Smooth muscle cell (in vitro differentiated cells): ENCODE measurements at regions not wholly inside any gene's neighbourhood (a gene's known extent, or its start where the extent isn't known, plus 50 kb on each side); places are given as distances from the start of the nearest gene placed in this dataset.

Experiments used
- DNase-seq: peaks from one replicate; lab custom pipeline; 2025; ENCODE audit not compliant: unreplicated experiment; lab: John Stamatoyannopoulos, UW
- H2AFZ ChIP-seq: fragments of 200-600 bp; sonication (generic); 2 replicates; pipeline ENCODE4 v1.6.0; 2016; ENCODE audit warnings: antibody characterized with exemption, low read depth, mild to moderate bottlenecking
- H3F3A ChIP-seq: fragments of 200-600 bp; sonication (generic); 2 replicates; pipeline ENCODE4 v1.6.0; 2017; ENCODE audit warnings: antibody characterized with exemption, low read depth
- H3K27ac ChIP-seq: fragments of 200-600 bp; sonication (generic); 2 replicates; pipeline ENCODE4 v1.5.1; 2016; ENCODE audit warnings: low read depth, mild to moderate bottlenecking
- H3K27me3 ChIP-seq: fragments of 200-600 bp; sonication (generic); 2 replicates; pipeline ENCODE4 v1.6.1; 2016; ENCODE audit warnings: low read depth, mild to moderate bottlenecking
- H3K36me3 ChIP-seq: fragments of 200-600 bp; sonication (generic); 2 replicates; pipeline ENCODE4 v1.5.1; 2016; ENCODE audit warnings: low read depth
- H3K4me1 ChIP-seq: fragments of 200-600 bp; sonication (generic); 2 replicates; pipeline ENCODE4 v1.5.1; 2016; ENCODE audit warnings: low read depth
- H3K4me2 ChIP-seq: fragments of 200-600 bp; sonication (generic); 2 replicates; pipeline ENCODE4 v1.6.0; 2016; ENCODE audit warnings: mild to moderate bottlenecking
- H3K4me3 ChIP-seq: fragments of 200-600 bp; sonication (generic); 2 replicates; pipeline ENCODE4 v1.5.1; 2016; ENCODE audit warnings: mild to moderate bottlenecking
- H3K79me2 ChIP-seq: fragments of 200-600 bp; sonication (generic); 2 replicates; pipeline ENCODE4 v1.6.0; 2016; ENCODE audit warnings: low read depth, mild to moderate bottlenecking
- H3K9ac ChIP-seq: fragments of 200-600 bp; sonication (generic); 2 replicates; pipeline ENCODE4 v1.6.0; 2016; ENCODE audit warnings: low read depth
- H3K9me3 ChIP-seq: fragments of 200-600 bp; sonication (generic); replicated peaks from 2 replicates; pipeline ENCODE4 v1.5.1; 2016; ENCODE audit warnings: low read depth
- H4K20me1 ChIP-seq: fragments of 200-600 bp; sonication (generic); 2 replicates; pipeline ENCODE4 v1.6.0; 2016; ENCODE audit warnings: low read depth
- WGBS: methylation state at CpG from one replicate; pipeline ENCODE4 v1.1.7; 2016; ENCODE audit warnings: low lambda C conversion rate; 5-methylcytosine and 5-hydroxymethylcytosine counted together
- TF ChIP-seq, protein P1 (sequence below): fragments of 200-600 bp; sonication (generic); IDR thresholded peaks from 2 replicates; pipeline ENCODE4 v1.5.1; 2017; ENCODE audit warnings: borderline replicate concordance, mild to moderate bottlenecking, antibody characterized with exemption; ENCODE audit not compliant: insufficient read depth, poor library complexity, severe bottlenecking

- TF ChIP-seq, protein P1, sequence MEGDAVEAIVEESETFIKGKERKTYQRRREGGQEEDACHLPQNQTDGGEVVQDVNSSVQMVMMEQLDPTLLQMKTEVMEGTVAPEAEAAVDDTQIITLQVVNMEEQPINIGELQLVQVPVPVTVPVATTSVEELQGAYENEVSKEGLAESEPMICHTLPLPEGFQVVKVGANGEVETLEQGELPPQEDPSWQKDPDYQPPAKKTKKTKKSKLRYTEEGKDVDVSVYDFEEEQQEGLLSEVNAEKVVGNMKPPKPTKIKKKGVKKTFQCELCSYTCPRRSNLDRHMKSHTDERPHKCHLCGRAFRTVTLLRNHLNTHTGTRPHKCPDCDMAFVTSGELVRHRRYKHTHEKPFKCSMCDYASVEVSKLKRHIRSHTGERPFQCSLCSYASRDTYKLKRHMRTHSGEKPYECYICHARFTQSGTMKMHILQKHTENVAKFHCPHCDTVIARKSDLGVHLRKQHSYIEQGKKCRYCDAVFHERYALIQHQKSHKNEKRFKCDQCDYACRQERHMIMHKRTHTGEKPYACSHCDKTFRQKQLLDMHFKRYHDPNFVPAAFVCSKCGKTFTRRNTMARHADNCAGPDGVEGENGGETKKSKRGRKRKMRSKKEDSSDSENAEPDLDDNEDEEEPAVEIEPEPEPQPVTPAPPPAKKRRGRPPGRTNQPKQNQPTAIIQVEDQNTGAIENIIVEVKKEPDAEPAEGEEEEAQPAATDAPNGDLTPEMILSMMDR = no peak
- Histone ChIP-seq H3K4me1 (peaks cover 9% of the 10 kb centered on the region), H2AFZ (no peak overlapping the region), H3F3A (peaks cover 17% of the 10 kb centered on the region), H3K36me3 (no peaks in the 10 kb centered on the region), H3K9me3 (no peaks in the 10 kb centered on the region), H3K9ac (no peak overlapping the region), H3K4me3 (no peak overlapping the region), H3K4me2 (peak overlapping the region; percentile 57), H3K27ac (peak overlapping the region; percentile 44), H3K79me2 (no peaks in the 10 kb centered on the region), H4K20me1 (no peaks in the 10 kb centered on the region), H3K27me3 (peaks cover 3% of the 10 kb centered on the region)
- WGBS = 54% methylated on average over 3 of the region's 3 CpGs
- DNase-seq = no peak
Observed at GRCh38 chr5:162325143-162325727, 257.7 kb downstream of the GABRG2 start.

DNA sequence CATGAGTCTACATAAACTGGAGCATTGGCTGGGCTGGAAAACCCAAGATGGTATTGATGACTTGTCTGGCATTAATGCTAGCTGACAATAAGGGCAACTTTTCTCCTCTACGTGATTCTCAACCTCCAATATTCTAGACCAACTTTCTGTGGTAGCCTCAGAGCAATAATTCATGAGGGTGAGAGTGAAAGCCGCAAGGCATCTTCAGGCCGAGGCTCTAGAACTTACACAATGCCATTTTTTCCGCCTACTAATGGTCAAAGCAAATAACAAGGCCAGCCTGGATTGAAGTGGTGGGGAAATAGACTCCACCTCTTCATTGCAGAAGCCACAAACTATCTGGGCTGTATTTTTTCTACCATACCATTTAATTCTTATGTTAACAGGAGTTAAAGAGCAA is 267.4 kb downstream of the GABRG2 start:
- TF ChIP-seq, protein P1 = no peak
- 61% methylated on average over 4 of the region's 4 CpGs for WGBS

GRCh38 chr5:162360373-162360931 is 292.9 kb downstream of the GABRG2 start:
- Histone ChIP-seq H3K9me3 (no peaks in the 10 kb centered on the region), H4K20me1 (no peaks in the 10 kb centered on the region), H3F3A (no peaks in the 10 kb centered on the region), H3K27me3 (no peaks in the 10 kb centered on the region), H3K27ac (no peak overlapping the region), H3K4me3 (no peak overlapping the region), H3K36me3 (no peaks in the 10 kb centered on the region), H3K4me1 (no peaks in the 10 kb centered on the region), H3K79me2 (no peaks in the 10 kb centered on the region), H3K9ac (no peak overlapping the region), H2AFZ (no peak overlapping the region), H3K4me2 (no peak overlapping the region)
- no peak for DNase-seq
- 97% methylated on average over 1 of the region's 1 CpG for WGBS
- TF ChIP-seq, protein P1 = no peak

More for the DNA sequence above, 267.4 kb downstream of the GABRG2 start:
- H2AFZ ChIP-seq = no peak overlapping the region
- H3K9ac ChIP-seq = no peak overlapping the region
- H3F3A ChIP-seq = no peaks in the 10 kb centered on the region
- H3K4me1 ChIP-seq = no peaks in the 10 kb centered on the region
- no peak for DNase-seq
- peaks cover 6% of the 10 kb centered on the region for H3K36me3 ChIP-seq
- H4K20me1 ChIP-seq = no peaks in the 10 kb centered on the region
- peak overlapping the region; percentile 6 for H3K4me2 ChIP-seq
- H3K27ac ChIP-seq = no peak overlapping the region
- H3K4me3 ChIP-seq = no peak overlapping the region
- H3K27me3 ChIP-seq = no peaks in the 10 kb centered on the region
- no peaks in the 10 kb centered on the region for H3K9me3 ChIP-seq
- no peaks in the 10 kb centered on the region for H3K79me2 ChIP-seq

GRCh38 chr5:162372256-162372655 is 304.7 kb downstream of the GABRG2 start:
- Histone ChIP-seq H3K27me3 (no peaks in the 10 kb centered on the region), H2AFZ (peak overlapping the region; percentile 72), H3K36me3 (no peaks in the 10 kb centered on the region), H3K9ac (no peak overlapping the region), H4K20me1 (no peaks in the 10 kb centered on the region), H3K4me1 (peaks cover 3% of the 10 kb centered on the region), H3F3A (no peaks in the 10 kb centered on the region), H3K79me2 (no peaks in the 10 kb centered on the region), H3K4me3 (peak overlapping the region; percentile 23), H3K27ac (no peak overlapping the region), H3K9me3 (no peaks in the 10 kb centered on the region), H3K4me2 (peak overlapping the region; percentile 78)
- TF ChIP-seq, protein P1 = no peak
- no peak for DNase-seq
- WGBS = 31% methylated on average over 3 of the region's 3 CpGs
